Muscle of leg (tissue), 3 donors: ENCODE measurements at regions not wholly inside any gene's neighbourhood (a gene's known extent, or its start where the extent isn't known, plus 50 kb on each side); places are given as distances from the start of the nearest gene placed in this dataset.

ENCODE experiments used
- DNase-seq: peaks from one replicate; pipeline ENCODE4 v3.0.0; 2013
- H3K27ac ChIP-seq: one replicate; pipeline ENCODE4 v1.5.1; 2013; ENCODE audit warnings: mild to moderate bottlenecking, low read length, control low read depth
- H3K27me3 ChIP-seq: one replicate; pipeline ENCODE4 v1.6.1; 2013; ENCODE audit warnings: low read length; ENCODE audit not compliant: control insufficient read depth, insufficient read depth
- H3K36me3 ChIP-seq: one replicate; pipeline ENCODE4 v1.6.1; 2013; ENCODE audit warnings: low read length; ENCODE audit not compliant: control insufficient read depth, insufficient read depth
- H3K4me1 ChIP-seq: one replicate; pipeline ENCODE4 v1.6.1; 2013; ENCODE audit warnings: low read length; ENCODE audit not compliant: control insufficient read depth, insufficient read depth
- H3K4me3 ChIP-seq: one replicate; pipeline ENCODE4 v1.5.1; 2013; ENCODE audit warnings: low read length, control low read depth
- H3K9me3 ChIP-seq: replicated peaks from 2 replicates; pipeline ENCODE4 v1.6.1; 2013; ENCODE audit warnings: low read depth, low read length; ENCODE audit not compliant: control insufficient read depth
- WGBS: methylation state at CpG from one replicate; pipeline ENCODE4 v1.1.5; 2013; ENCODE audit warnings: missing lambda C conversion rate; ENCODE audit not compliant: insufficient coverage; 5-methylcytosine and 5-hydroxymethylcytosine counted together

GRCh38 chr1:25094995-25095394 is 137.3 kb downstream of the SYF2 start:
- Histone ChIP-seq H3K36me3 (no peaks in the 10 kb centered on the region), H3K4me3 (no peak overlapping the region), H3K27ac (no peak overlapping the region), H3K9me3 (peaks cover 7% of the 10 kb centered on the region), H3K4me1 (peaks cover 18% of the 10 kb centered on the region), H3K27me3 (peaks cover 10% of the 10 kb centered on the region)
- WGBS, result 56% methylated on average over 8 of the region's 10 CpGs
- no peak for DNase-seq

- peaks cover 7% of the 10 kb centered on the region for H3K9me3 ChIP-seq
- no peak for DNase-seq
- H3K4me1 ChIP-seq, result peaks cover 15% of the 10 kb centered on the region
- H3K27ac ChIP-seq, result no peak overlapping the region
- WGBS, result 100% methylated on average over 2 of the region's 3 CpGs
- H3K4me3 ChIP-seq, result no peak overlapping the region
- H3K27me3 ChIP-seq, result peaks cover 10% of the 10 kb centered on the region
- H3K36me3 ChIP-seq, result no peaks in the 10 kb centered on the region
These were observed 138.1 kb downstream of the SYF2 start for GRCh38 chr1:25094229-25094628.

GRCh38 chr1:25091658-25092057 is 140.6 kb downstream of the SYF2 start:
- H3K36me3 ChIP-seq, result no peaks in the 10 kb centered on the region
- WGBS, result 26% methylated on average over 3 of the region's 4 CpGs
- H3K9me3 ChIP-seq, result peaks cover 7% of the 10 kb centered on the region
- H3K27me3 ChIP-seq, result peaks cover 11% of the 10 kb centered on the region
- no peak for DNase-seq
- H3K27ac ChIP-seq, result no peak overlapping the region
- peaks cover 8% of the 10 kb centered on the region for H3K4me1 ChIP-seq
- no peak overlapping the region for H3K4me3 ChIP-seq

GRCh38 chr1:25090707-25091422 is 141.4 kb downstream of the SYF2 start:
- Histone ChIP-seq H3K9me3 (peaks cover under 1% of the 10 kb centered on the region), H3K27me3 (peaks cover 9% of the 10 kb centered on the region), H3K4me3 (no peak overlapping the region), H3K4me1 (peaks cover 8% of the 10 kb centered on the region), H3K27ac (no peak overlapping the region), H3K36me3 (no peaks in the 10 kb centered on the region)
- WGBS, result 73% methylated on average over 7 of the region's 13 CpGs
- DNase-seq, result no peak

GRCh38 chr1:25089772-25090171 is 142.5 kb downstream of the SYF2 start:
- H3K9me3 ChIP-seq, result no peaks in the 10 kb centered on the region
- peaks cover 8% of the 10 kb centered on the region for H3K27me3 ChIP-seq
- peaks cover 8% of the 10 kb centered on the region for H3K4me1 ChIP-seq
- WGBS, result 74% methylated on average over 3 of the region's 7 CpGs
- no peak overlapping the region for H3K27ac ChIP-seq
- no peaks in the 10 kb centered on the region for H3K36me3 ChIP-seq
- no peak for DNase-seq
- no peak overlapping the region for H3K4me3 ChIP-seq

GRCh38 chr1:25088946-25089345 is 143.4 kb downstream of the SYF2 start:
- no peak overlapping the region for H3K27ac ChIP-seq
- H3K27me3 ChIP-seq, result peaks cover 8% of the 10 kb centered on the region
- no peaks in the 10 kb centered on the region for H3K36me3 ChIP-seq
- no peak overlapping the region for H3K4me3 ChIP-seq
- no peak for DNase-seq
- H3K9me3 ChIP-seq, result no peaks in the 10 kb centered on the region
- WGBS, result 69% methylated on average over 4 of the region's 7 CpGs
- H3K4me1 ChIP-seq, result peaks cover 8% of the 10 kb centered on the region

- no peak for DNase-seq
- 70% methylated on average over 5 of the region's 6 CpGs for WGBS
- peaks cover 8% of the 10 kb centered on the region for H3K4me1 ChIP-seq
- no peak overlapping the region for H3K27ac ChIP-seq
- H3K4me3 ChIP-seq, result no peak overlapping the region
- peaks cover 8% of the 10 kb centered on the region for H3K27me3 ChIP-seq
- H3K9me3 ChIP-seq, result no peaks in the 10 kb centered on the region
- no peaks in the 10 kb centered on the region for H3K36me3 ChIP-seq
These were observed 144.1 kb downstream of the SYF2 start for GRCh38 chr1:25088180-25088701.

GRCh38 chr1:25086518-25087079 is 145.7 kb downstream of the SYF2 start:
- Histone ChIP-seq H3K27ac (no peak overlapping the region), H3K9me3 (no peaks in the 10 kb centered on the region), H3K27me3 (peaks cover 6% of the 10 kb centered on the region), H3K36me3 (no peaks in the 10 kb centered on the region), H3K4me3 (no peak overlapping the region), H3K4me1 (peaks cover 8% of the 10 kb centered on the region)
- WGBS, result 50% methylated on average over 2 of the region's 3 CpGs
- DNase-seq, result no peak

GRCh38 chr1:25084407-25084806 is 147.9 kb downstream of the SYF2 start:
- H3K36me3 ChIP-seq, result no peaks in the 10 kb centered on the region
- WGBS, result no CpG with 5 or more reads among the region's 1 CpG
- DNase-seq, result no peak
- no peaks in the 10 kb centered on the region for H3K9me3 ChIP-seq
- H3K4me1 ChIP-seq, result no peaks in the 10 kb centered on the region
- H3K4me3 ChIP-seq, result no peak overlapping the region
- H3K27me3 ChIP-seq, result peaks cover 8% of the 10 kb centered on the region
- H3K27ac ChIP-seq, result no peak overlapping the region

- H3K4me1 ChIP-seq, result no peaks in the 10 kb centered on the region
- peaks cover 8% of the 10 kb centered on the region for H3K27me3 ChIP-seq
- H3K9me3 ChIP-seq, result no peaks in the 10 kb centered on the region
- H3K4me3 ChIP-seq, result no peak overlapping the region
- no peaks in the 10 kb centered on the region for H3K36me3 ChIP-seq
- 71% methylated on average over 17 of the region's 20 CpGs for WGBS
- no peak for DNase-seq
- no peak overlapping the region for H3K27ac ChIP-seq
These were observed 148.6 kb downstream of the SYF2 start for GRCh38 chr1:25083481-25084345.
